Progenitor cell of endocrine pancreas (in vitro differentiated cells): ENCODE measurements at regions not wholly inside any gene's neighbourhood (a gene's known extent, or its start where the extent isn't known, plus 50 kb on each side); places are given as distances from the start of the nearest gene placed in this dataset.
"Not testable (repeated sequence)": the region's sequence is repeated elsewhere in the genome, so short reads cannot be mapped to it uniquely, and the experiment has no call there.

Source experiments
- DNase-seq: peaks from one replicate; pipeline ENCODE4 v3.0.0; 2021; ENCODE audit warnings: low spot score; ENCODE audit not compliant: unreplicated experiment
- H3K27ac Mint-ChIP-seq: 2 replicates; pipeline ENCODE4 v1.8.0; 2021; ENCODE audit warnings: mild to moderate bottlenecking, moderate library complexity, mixed read lengths
- H3K27me3 Mint-ChIP-seq: 2 replicates; pipeline ENCODE4 v1.8.0; 2021; ENCODE audit warnings: mixed read lengths
- H3K36me3 Mint-ChIP-seq: 2 replicates; pipeline ENCODE4 v1.8.0; 2022; ENCODE audit warnings: mixed read lengths; ENCODE audit not compliant: insufficient read depth
- H3K4me1 Mint-ChIP-seq: 2 replicates; pipeline ENCODE4 v1.8.0; 2021; ENCODE audit warnings: low read depth, mixed read lengths
- H3K4me3 Mint-ChIP-seq: 2 replicates; pipeline ENCODE4 v1.8.0; 2021; ENCODE audit warnings: low read depth, mild to moderate bottlenecking, moderate library complexity, mixed read lengths
- H3K9me3 Mint-ChIP-seq: 2 replicates; pipeline ENCODE4 v1.8.0; 2021; ENCODE audit warnings: low read depth, mixed read lengths
- CTCF ChIP-seq: fragments of 200-600 bp; sonication (generic); IDR thresholded peaks from one replicate; pipeline ENCODE4 v1.5.0; 2021; ENCODE audit warnings: antibody characterized with exemption, mild to moderate bottlenecking; ENCODE audit not compliant: unreplicated experiment

GRCh38 chrX:2162695-2163094 is 338.1 kb downstream of the DHRSX start:
- Mint-ChIP-seq H3K36me3 (peaks cover 12% of the 10 kb centered on the region), H3K27ac (no peak overlapping the region), H3K27me3 (no peaks in the 10 kb centered on the region), H3K4me3 (no peak overlapping the region), H3K4me1 (no peaks in the 10 kb centered on the region), H3K9me3 (peaks cover 3% of the 10 kb centered on the region)
- no peak for DNase-seq
- no peak for TF ChIP-seq CTCF

- Mint-ChIP-seq H3K4me1 (no peaks in the 10 kb centered on the region), H3K27me3 (no peaks in the 10 kb centered on the region), H3K4me3 (no peak overlapping the region), H3K36me3 (peaks cover 17% of the 10 kb centered on the region), H3K9me3 (peaks cover 5% of the 10 kb centered on the region), H3K27ac (no peak overlapping the region)
- TF ChIP-seq CTCF: no peak
- no peak for DNase-seq
Measured at GRCh38 chrX:2159861-2160260, 340.9 kb downstream of the DHRSX start.

- no peaks in the 10 kb centered on the region for H3K4me1 Mint-ChIP-seq
- no peaks in the 10 kb centered on the region for H3K27me3 Mint-ChIP-seq
- no peak for DNase-seq
- peaks cover 5% of the 10 kb centered on the region for H3K9me3 Mint-ChIP-seq
- H3K36me3 Mint-ChIP-seq: peaks cover 17% of the 10 kb centered on the region
- H3K27ac Mint-ChIP-seq: no peak overlapping the region
- H3K4me3 Mint-ChIP-seq: no peak overlapping the region
- TF ChIP-seq CTCF: no peak
Measured at GRCh38 chrX:2159393-2159792, 341.4 kb downstream of the DHRSX start.

- H3K4me3 Mint-ChIP-seq: no peak overlapping the region
- peaks cover 14% of the 10 kb centered on the region for H3K36me3 Mint-ChIP-seq
- H3K4me1 Mint-ChIP-seq: no peaks in the 10 kb centered on the region
Measured at GRCh38 chrX:2150722-2151121, 350.1 kb downstream of the DHRSX start.

GRCh38 chrX:2150014-2150413 is 350.8 kb downstream of the DHRSX start:
- H3K9me3 Mint-ChIP-seq: peaks cover 19% of the 10 kb centered on the region
- not testable (repeated sequence) for H3K4me1 Mint-ChIP-seq, DNase-seq, H3K27me3 Mint-ChIP-seq, H3K27ac Mint-ChIP-seq, H3K4me3 Mint-ChIP-seq
- peaks cover 13% of the 10 kb centered on the region for H3K36me3 Mint-ChIP-seq

More at GRCh38 chrX:2150722-2151121, 350.1 kb downstream of the DHRSX start:
- TF ChIP-seq CTCF: no peak
- no peak for DNase-seq
- no peak overlapping the region for H3K27ac Mint-ChIP-seq
- H3K9me3 Mint-ChIP-seq: peaks cover 19% of the 10 kb centered on the region
- H3K27me3 Mint-ChIP-seq: no peaks in the 10 kb centered on the region

- H3K4me3 Mint-ChIP-seq, DNase-seq, H3K27me3 Mint-ChIP-seq, H3K27ac Mint-ChIP-seq, H3K4me1 Mint-ChIP-seq: not testable (repeated sequence)
- peaks cover 19% of the 10 kb centered on the region for H3K9me3 Mint-ChIP-seq
- H3K36me3 Mint-ChIP-seq: peaks cover 13% of the 10 kb centered on the region
Measured at GRCh38 chrX:2149055-2149454, 351.7 kb downstream of the DHRSX start.
